CD4-positive, alpha-beta T cell (primary cell): ENCODE measurements at regions not wholly inside any gene's neighbourhood (a gene's known extent, or its start where the extent isn't known, plus 50 kb on each side); places are given as distances from the start of the nearest gene placed in this dataset.

ENCODE experiments used
- ATAC-seq: fragments of 200-7000 bp; cut with Tn5 transposase; one replicate; pipeline ENCODE4 v1.10.0; 2022; ENCODE audit warnings: mild to moderate bottlenecking; ENCODE audit not compliant: poor library complexity
- CTCF ChIA-PET: fragments of 350-600 bp; sonication (Branson Sonifier 250); formaldehyde crosslinking; loops from one replicate; lab custom pipeline; 2021; ENCODE audit warnings: antibody characterized with exemption, inconsistent platforms; lab: Charles Lee
- POLR2A ChIA-PET: fragments of 350-600 bp; sonication (Branson Sonifier 250); formaldehyde crosslinking; loops from one replicate; lab custom pipeline; 2021; ENCODE audit warnings: antibody characterized with exemption, inconsistent platforms; lab: Charles Lee
- DNase-seq, 14 experiments: peaks; one replicate each; pipeline ENCODE4 v3.0.0-alpha.2; 2013 to 2020; ENCODE audit warnings: mixed read lengths in 2 of 14
- H3K27ac ChIP-seq, 2 donors: one replicate each; pipeline versions ENCODE4 v1.5.1 to v1.7.0; 2013; ENCODE audit warnings: low read length in 2 of 2, low read depth in 1 of 2, mild to moderate bottlenecking in 1 of 2
- H3K27me3 ChIP-seq, 2 experiments: 1 replicate in 1 of 2; 2 replicates in 1 of 2; pipeline versions ENCODE4 v1.6.1 to v1.7.0; 2013; ENCODE audit warnings: low read length in 2 of 2, control low read depth in 1 of 2, mild to moderate bottlenecking in 1 of 2, moderate library complexity in 1 of 2; ENCODE audit not compliant: insufficient read depth in 2 of 2, control insufficient read depth in 1 of 2
- H3K36me3 ChIP-seq: one replicate; pipeline ENCODE4 v1.6.1; 2013; ENCODE audit warnings: low read length, control low read depth; ENCODE audit not compliant: insufficient read depth
- H3K4me1 ChIP-seq: one replicate; pipeline ENCODE4 v1.6.1; 2013; ENCODE audit warnings: low read length, control low read depth; ENCODE audit not compliant: insufficient read depth
- H3K4me3 ChIP-seq: one replicate; pipeline ENCODE4 v1.5.1; 2013; ENCODE audit warnings: mild to moderate bottlenecking, low read length, moderate library complexity
- H3K9me3 ChIP-seq, 2 experiments: 1 replicate in 1 of 2; 2 replicates in 1 of 2; pipeline versions ENCODE4 v1.6.1 to v1.7.0; 2013; ENCODE audit warnings: low read length in 2 of 2, mild to moderate bottlenecking in 2 of 2, control low read depth in 1 of 2, moderate library complexity in 1 of 2; ENCODE audit not compliant: control insufficient read depth in 1 of 2, insufficient read depth in 1 of 2
- H3K27ac Mint-ChIP-seq: one replicate; pipeline ENCODE4 v1.8.0; 2020; ENCODE audit warnings: mixed read lengths
- H3K27me3 Mint-ChIP-seq: one replicate; pipeline ENCODE4 v1.8.0; 2021; ENCODE audit warnings: mixed read lengths
- H3K36me3 Mint-ChIP-seq: one replicate; pipeline ENCODE4 v1.8.0; 2021; ENCODE audit warnings: low read depth, mixed read lengths
- H3K4me1 Mint-ChIP-seq: one replicate; pipeline ENCODE4 v1.8.0; 2021; ENCODE audit warnings: low read depth, mixed read lengths
- H3K4me3 Mint-ChIP-seq: one replicate; pipeline ENCODE4 v1.8.0; 2020; ENCODE audit warnings: mild to moderate bottlenecking, mixed read lengths
- H3K9me3 Mint-ChIP-seq: one replicate; pipeline ENCODE4 v1.8.0; 2020; ENCODE audit warnings: mixed read lengths
- CTCF ChIP-seq: fragments of 200-600 bp; IDR thresholded peaks from one replicate; pipeline ENCODE4 v1.8.0; 2022; ENCODE audit warnings: antibody characterized with exemption, mild to moderate bottlenecking
- intact Hi-C, 2 experiments: fragments of 100-400 bp; cut with DNase I in 1 of 2; cut with micrococcal nuclease in 1 of 2; formaldehyde crosslinking; loops; one replicate each; pipeline versions ENCODE4 v1.15.1 to v1.9.0; 2023 to 2025; cut with DNase I, micrococcal nuclease

GRCh38 chr10:101287997-101288635, 58.9 kb upstream of the LBX1 start:
- H3K9me3 ChIP-seq, result peaks cover 0 to 19% of the 10 kb centered on the region in 2 experiments
- no peak overlapping the region for H3K27ac Mint-ChIP-seq
- ChIA-PET POLR2A (no interaction called here), CTCF (no interaction called here)
- DNase-seq (no peak), ATAC-seq (no peak)
- H3K27me3 ChIP-seq, result peaks cover 76 to 99% of the 10 kb centered on the region in 2 experiments
- no peaks in the 10 kb centered on the region for H3K36me3 Mint-ChIP-seq
- H3K4me3 ChIP-seq, result no peak overlapping the region
- intact Hi-C loops, result no loop called here
- no peaks in the 10 kb centered on the region for H3K9me3 Mint-ChIP-seq
- no peak overlapping the region for H3K4me3 Mint-ChIP-seq
- no peak overlapping the region for H3K27ac ChIP-seq
- no peaks in the 10 kb centered on the region for H3K36me3 ChIP-seq
- H3K4me1 Mint-ChIP-seq, result peaks cover 13% of the 10 kb centered on the region
- no peak for TF ChIP-seq CTCF
- peaks cover 94% of the 10 kb centered on the region for H3K27me3 Mint-ChIP-seq
- H3K4me1 ChIP-seq, result peaks cover 33% of the 10 kb centered on the region

- no peak for TF ChIP-seq CTCF
- Mint-ChIP-seq H3K36me3 (no peaks in the 10 kb centered on the region), H3K27me3 (peaks cover 94% of the 10 kb centered on the region), H3K4me3 (no peak overlapping the region), H3K4me1 (peaks cover 1% of the 10 kb centered on the region), H3K9me3 (no peaks in the 10 kb centered on the region), H3K27ac (no peak overlapping the region)
- intact Hi-C loops, result no loop called here
- H3K36me3 ChIP-seq, result no peaks in the 10 kb centered on the region
- H3K27me3 ChIP-seq, result peaks cover 75 to 96% of the 10 kb centered on the region in 2 experiments
- peaks cover 30% of the 10 kb centered on the region for H3K4me1 ChIP-seq
- no peak overlapping the region for H3K4me3 ChIP-seq
- ChIA-PET CTCF (interaction anchor here (0.5 to 1.2 kb wide), 2 partner anchors 9 to 88 kb away, joined by 4 read pairs; no protein-coding TSS in a partner anchor), POLR2A (no interaction called here)
- no peak for ATAC-seq
- peaks cover 0 to 19% of the 10 kb centered on the region in 2 experiments for H3K9me3 ChIP-seq
- no peak for DNase-seq
- H3K27ac ChIP-seq, result no peak overlapping the region
Observed at GRCh38 chr10:101289541-101289940, 60.3 kb upstream of the LBX1 start.

- intact Hi-C loops, result loop anchor here (2.0 kb wide), 1 partner anchor 76 kb away; no protein-coding TSS in a partner anchor
- TF ChIP-seq CTCF, result no peak
- Mint-ChIP-seq H3K9me3 (no peaks in the 10 kb centered on the region), H3K27me3 (peaks cover 93% of the 10 kb centered on the region), H3K4me1 (no peaks in the 10 kb centered on the region), H3K27ac (no peak overlapping the region), H3K4me3 (no peak overlapping the region), H3K36me3 (no peaks in the 10 kb centered on the region)
- DNase-seq, result no peak
- no peak overlapping the region for H3K4me3 ChIP-seq
- H3K4me1 ChIP-seq, result peaks cover 25% of the 10 kb centered on the region
- CTCF ChIA-PET, result interaction anchor here (0.5 to 1.2 kb wide), 4 partner anchors 8 to 121 kb away, joined by 3 to 6 read pairs (median 4); no protein-coding TSS in a partner anchor
- no peak for ATAC-seq
- peaks cover 66 to 94% of the 10 kb centered on the region in 2 experiments for H3K27me3 ChIP-seq
- H3K27ac ChIP-seq, result no peak overlapping the region
- POLR2A ChIA-PET, result no interaction called here
- H3K36me3 ChIP-seq, result no peaks in the 10 kb centered on the region
- H3K9me3 ChIP-seq, result peaks cover 0 to 17% of the 10 kb centered on the region in 2 experiments
Observed at GRCh38 chr10:101290431-101290830, 61.2 kb upstream of the LBX1 start.
